SK-N-SH (cell line): ENCODE measurements at regions not wholly inside any gene's neighbourhood (a gene's known extent, or its start where the extent isn't known, plus 50 kb on each side); places are given as distances from the start of the nearest gene placed in this dataset.

Experiments used
- EP300 ChIP-seq, 2 experiments: IDR thresholded peaks; 2 replicates each; pipeline versions ENCODE4 v1.4.0 to v1.6.1; 2012; ENCODE audit warnings: borderline replicate concordance in 1 of 2, low read depth in 1 of 2, low read length in 1 of 2
- FOSL2 ChIP-seq: IDR thresholded peaks from 2 replicates; pipeline ENCODE4 v1.4.0; 2012; ENCODE audit warnings: low read depth, mild to moderate bottlenecking, moderate library complexity, borderline replicate concordance
- POLR2AphosphoS5 ChIP-seq: IDR thresholded peaks from 2 replicates; pipeline ENCODE4 v1.6.1; 2012; ENCODE audit warnings: low read depth, low read length
- RAD21 ChIP-seq: IDR thresholded peaks from 2 replicates; pipeline ENCODE4 v1.6.1; 2012; ENCODE audit warnings: mild to moderate bottlenecking, low read length
- TF ChIP-seq, protein P1 (sequence below): IDR thresholded peaks from 2 replicates; pipeline ENCODE4 v1.6.1; 2012; ENCODE audit warnings: mild to moderate bottlenecking, low read depth, low read length, moderate library complexity
- TF ChIP-seq, protein P2 (sequence below): fragments of 200-600 bp; sonication (generic); IDR thresholded peaks from 2 replicates; pipeline ENCODE4 v1.6.1; 2017; ENCODE audit warnings: antibody characterized with exemption, mild to moderate bottlenecking, moderate library complexity
- TF ChIP-seq, protein P3 (sequence below): fragments of 150-350 bp; IDR thresholded peaks from 2 replicates; pipeline ENCODE4 v1.6.1; 2017; ENCODE audit warnings: antibody characterized with exemption, low read length, low read depth, borderline replicate concordance

DNA sequence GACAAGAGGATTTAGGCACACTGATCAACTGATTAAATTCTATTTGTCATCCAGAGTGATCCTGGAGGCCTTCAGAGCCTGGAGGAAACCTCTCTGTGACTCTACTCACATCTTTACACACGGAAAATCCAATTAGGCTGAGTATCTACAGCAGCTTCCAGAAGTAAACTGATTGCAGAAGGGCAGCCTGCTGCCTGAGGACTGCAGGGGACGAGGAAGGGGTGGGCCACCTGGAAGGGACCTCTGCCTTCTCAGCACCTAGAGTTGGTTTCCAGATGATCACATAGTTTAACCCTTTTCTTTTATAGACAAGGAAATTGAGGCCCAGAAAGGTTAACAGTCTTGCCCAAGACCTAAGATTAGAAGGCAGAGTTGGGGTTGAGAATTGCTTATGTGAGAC, 206.1 kb downstream of the DAD1 start:
- TF ChIP-seq, protein P1, sequence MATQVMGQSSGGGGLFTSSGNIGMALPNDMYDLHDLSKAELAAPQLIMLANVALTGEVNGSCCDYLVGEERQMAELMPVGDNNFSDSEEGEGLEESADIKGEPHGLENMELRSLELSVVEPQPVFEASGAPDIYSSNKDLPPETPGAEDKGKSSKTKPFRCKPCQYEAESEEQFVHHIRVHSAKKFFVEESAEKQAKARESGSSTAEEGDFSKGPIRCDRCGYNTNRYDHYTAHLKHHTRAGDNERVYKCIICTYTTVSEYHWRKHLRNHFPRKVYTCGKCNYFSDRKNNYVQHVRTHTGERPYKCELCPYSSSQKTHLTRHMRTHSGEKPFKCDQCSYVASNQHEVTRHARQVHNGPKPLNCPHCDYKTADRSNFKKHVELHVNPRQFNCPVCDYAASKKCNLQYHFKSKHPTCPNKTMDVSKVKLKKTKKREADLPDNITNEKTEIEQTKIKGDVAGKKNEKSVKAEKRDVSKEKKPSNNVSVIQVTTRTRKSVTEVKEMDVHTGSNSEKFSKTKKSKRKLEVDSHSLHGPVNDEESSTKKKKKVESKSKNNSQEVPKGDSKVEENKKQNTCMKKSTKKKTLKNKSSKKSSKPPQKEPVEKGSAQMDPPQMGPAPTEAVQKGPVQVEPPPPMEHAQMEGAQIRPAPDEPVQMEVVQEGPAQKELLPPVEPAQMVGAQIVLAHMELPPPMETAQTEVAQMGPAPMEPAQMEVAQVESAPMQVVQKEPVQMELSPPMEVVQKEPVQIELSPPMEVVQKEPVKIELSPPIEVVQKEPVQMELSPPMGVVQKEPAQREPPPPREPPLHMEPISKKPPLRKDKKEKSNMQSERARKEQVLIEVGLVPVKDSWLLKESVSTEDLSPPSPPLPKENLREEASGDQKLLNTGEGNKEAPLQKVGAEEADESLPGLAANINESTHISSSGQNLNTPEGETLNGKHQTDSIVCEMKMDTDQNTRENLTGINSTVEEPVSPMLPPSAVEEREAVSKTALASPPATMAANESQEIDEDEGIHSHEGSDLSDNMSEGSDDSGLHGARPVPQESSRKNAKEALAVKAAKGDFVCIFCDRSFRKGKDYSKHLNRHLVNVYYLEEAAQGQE: no peak
- TF ChIP-seq RAD21 (no peak), EP300 (IDR thresholded peaks at IDR 0.05; ENCODE audit: borderline replicate concordance in 1 of 2, low read depth in 1 of 2, low read length in 1 of 2) (no peak), FOSL2 (no peak), POLR2AphosphoS5 (no peak)
- TF ChIP-seq, protein P2, sequence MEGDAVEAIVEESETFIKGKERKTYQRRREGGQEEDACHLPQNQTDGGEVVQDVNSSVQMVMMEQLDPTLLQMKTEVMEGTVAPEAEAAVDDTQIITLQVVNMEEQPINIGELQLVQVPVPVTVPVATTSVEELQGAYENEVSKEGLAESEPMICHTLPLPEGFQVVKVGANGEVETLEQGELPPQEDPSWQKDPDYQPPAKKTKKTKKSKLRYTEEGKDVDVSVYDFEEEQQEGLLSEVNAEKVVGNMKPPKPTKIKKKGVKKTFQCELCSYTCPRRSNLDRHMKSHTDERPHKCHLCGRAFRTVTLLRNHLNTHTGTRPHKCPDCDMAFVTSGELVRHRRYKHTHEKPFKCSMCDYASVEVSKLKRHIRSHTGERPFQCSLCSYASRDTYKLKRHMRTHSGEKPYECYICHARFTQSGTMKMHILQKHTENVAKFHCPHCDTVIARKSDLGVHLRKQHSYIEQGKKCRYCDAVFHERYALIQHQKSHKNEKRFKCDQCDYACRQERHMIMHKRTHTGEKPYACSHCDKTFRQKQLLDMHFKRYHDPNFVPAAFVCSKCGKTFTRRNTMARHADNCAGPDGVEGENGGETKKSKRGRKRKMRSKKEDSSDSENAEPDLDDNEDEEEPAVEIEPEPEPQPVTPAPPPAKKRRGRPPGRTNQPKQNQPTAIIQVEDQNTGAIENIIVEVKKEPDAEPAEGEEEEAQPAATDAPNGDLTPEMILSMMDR: no peak
- TF ChIP-seq, protein P3, sequence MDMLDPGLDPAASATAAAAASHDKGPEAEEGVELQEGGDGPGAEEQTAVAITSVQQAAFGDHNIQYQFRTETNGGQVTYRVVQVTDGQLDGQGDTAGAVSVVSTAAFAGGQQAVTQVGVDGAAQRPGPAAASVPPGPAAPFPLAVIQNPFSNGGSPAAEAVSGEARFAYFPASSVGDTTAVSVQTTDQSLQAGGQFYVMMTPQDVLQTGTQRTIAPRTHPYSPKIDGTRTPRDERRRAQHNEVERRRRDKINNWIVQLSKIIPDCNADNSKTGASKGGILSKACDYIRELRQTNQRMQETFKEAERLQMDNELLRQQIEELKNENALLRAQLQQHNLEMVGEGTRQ: no peak
